H1 (cell line): ENCODE measurements at regions not wholly inside any gene's neighbourhood (a gene's known extent, or its start where the extent isn't known, plus 50 kb on each side); places are given as distances from the start of the nearest gene placed in this dataset.

Source experiments
- CTCF ChIA-PET: fragments of 300-600 bp; sonication (Branson Sonifier 250); formaldehyde crosslinking; loops from one replicate; lab custom pipeline; 2021; ENCODE audit not compliant: partially characterized antibody; lab: Charles Lee
- POLR2A ChIA-PET: fragments of 300-600 bp; sonication (Branson Sonifier 250); formaldehyde crosslinking; loops from one replicate; lab custom pipeline; 2021; ENCODE audit warnings: inconsistent platforms; ENCODE audit not compliant: partially characterized antibody; lab: Charles Lee
- DNase-seq, 2 experiments: peaks; one replicate each; pipeline versions ENCODE4 v3.0.0 to v3.0.0-alpha.2; 2010 to 2022; ENCODE audit warnings: low spot score in 2 of 2, low read depth in 1 of 2, mixed read lengths in 1 of 2
- FAIRE-seq: peaks from 2 replicates; lab custom pipeline; 2011; peaks lifted over from hg19 to GRCh38; lab: Jason Lieb, UNC
- H2AFZ ChIP-seq: 2 replicates; pipeline ENCODE4 v1.8.1; 2012; ENCODE audit warnings: low read length, inconsistent platforms
- H2AK5ac ChIP-seq: 2 replicates; pipeline ENCODE4 v1.6.1; 2013; ENCODE audit warnings: low read depth, low read length
- H2BK120ac ChIP-seq: replicated peaks from 2 replicates; pipeline ENCODE3; 2013; ENCODE audit warnings: low read depth, low read length, inconsistent platforms
- H2BK12ac ChIP-seq: 2 replicates; pipeline ENCODE4 v1.6.1; 2013; ENCODE audit warnings: low read depth, low read length
- H2BK15ac ChIP-seq: 2 replicates; pipeline ENCODE4 v1.6.1; 2013; ENCODE audit warnings: low read length
- H2BK20ac ChIP-seq: 2 replicates; pipeline ENCODE4 v1.6.1; 2013; ENCODE audit warnings: low read length
- H2BK5ac ChIP-seq: 2 replicates; pipeline ENCODE4 v1.6.1; 2013; ENCODE audit warnings: low read depth, low read length
- H3K14ac ChIP-seq: 2 replicates; pipeline ENCODE4 v1.6.1; 2013; ENCODE audit warnings: inconsistent platforms; ENCODE audit not compliant: insufficient read length
- H3K18ac ChIP-seq: 2 replicates; pipeline ENCODE4 v1.6.1; 2013; ENCODE audit warnings: low read length; ENCODE audit errors: extremely low read depth
- H3K23ac ChIP-seq: 2 replicates; pipeline ENCODE4 v1.6.1; 2013; ENCODE audit warnings: inconsistent platforms; ENCODE audit not compliant: insufficient read length
- H3K23me2 ChIP-seq: 2 replicates; pipeline ENCODE4 v1.6.1; 2013; ENCODE audit warnings: low read depth, low read length
- H3K27ac ChIP-seq: 2 replicates; pipeline ENCODE4 v1.6.1; 2011; ENCODE audit warnings: low read depth, low read length, inconsistent platforms
- H3K27me3 ChIP-seq, 4 experiments: replicated peaks in 1 of 4; 1 replicate in 1 of 4; 2 replicates in 3 of 4; pipeline versions ENCODE4 v1.6.1 to v1.8.1; 2011 to 2013; ENCODE audit warnings: low read length in 3 of 4, mild to moderate bottlenecking in 3 of 4, inconsistent platforms in 2 of 4, mixed read lengths in 2 of 4, moderate library complexity in 1 of 4; ENCODE audit not compliant: control insufficient read depth in 3 of 4, insufficient read depth in 3 of 4; ENCODE audit errors: extremely low read depth in 1 of 4
- H3K36me3 ChIP-seq, 4 experiments: 2 replicates each; pipeline versions ENCODE4 v1.6.1 to v1.8.1; 2011 to 2013; ENCODE audit warnings: mild to moderate bottlenecking in 4 of 4, low read length in 3 of 4, moderate library complexity in 2 of 4, control low read depth in 1 of 4, inconsistent platforms in 1 of 4; ENCODE audit not compliant: insufficient read depth in 4 of 4, control insufficient read depth in 2 of 4
- H3K4ac ChIP-seq: replicated peaks from 2 replicates; pipeline ENCODE3; 2013; ENCODE audit warnings: low read length, low read depth, mixed read lengths, inconsistent platforms; ENCODE audit not compliant: insufficient read length
- H3K4me1 ChIP-seq, 4 experiments: replicated peaks in 1 of 4; 1 replicate in 1 of 4; 2 replicates in 3 of 4; pipeline versions ENCODE4 v1.6.1 to v1.8.1; 2011 to 2013; ENCODE audit warnings: low read length in 3 of 4, inconsistent platforms in 2 of 4, mixed read lengths in 1 of 4; ENCODE audit not compliant: insufficient read depth in 4 of 4, control insufficient read depth in 3 of 4
- H3K4me2 ChIP-seq, 2 experiments: 2 replicates each; pipeline versions ENCODE4 v1.6.1 to v1.8.1; 2011 to 2013; ENCODE audit warnings: low read depth in 2 of 2, low read length in 2 of 2, control low read depth in 1 of 2, inconsistent platforms in 1 of 2, mild to moderate bottlenecking in 1 of 2; ENCODE audit not compliant: insufficient read depth in 1 of 2
- H3K4me3 ChIP-seq, 4 experiments: fragments of 200-600, 300-600 bp in 1 of 4; sonication (generic), shearing (Covaris generic), sonication (Bioruptor Twin) in 1 of 4; 2 replicates each; pipeline versions ENCODE4 v1.5.1 to v1.8.1; 2011 to 2016; ENCODE audit warnings: low read length in 4 of 4, low read depth in 3 of 4, control low read depth in 2 of 4, inconsistent platforms in 2 of 4, mild to moderate bottlenecking in 2 of 4, mixed read lengths in 1 of 4, moderate library complexity in 1 of 4; ENCODE audit not compliant: insufficient read depth in 2 of 4; ENCODE audit errors: extremely low read depth in 1 of 4
- H3K56ac ChIP-seq: replicated peaks from 2 replicates; pipeline ENCODE3; 2013; ENCODE audit warnings: low read depth, mild to moderate bottlenecking, mixed read lengths, low read length, inconsistent platforms; ENCODE audit not compliant: insufficient read length
- H3K79me1 ChIP-seq: 2 replicates; pipeline ENCODE4 v1.6.1; 2013; ENCODE audit warnings: low read depth, low read length, control low read depth
- H3K79me2 ChIP-seq, 2 experiments: 2 replicates each; pipeline versions ENCODE4 v1.6.1 to v1.8.1; 2012 to 2013; ENCODE audit warnings: low read length in 2 of 2, mild to moderate bottlenecking in 2 of 2, inconsistent platforms in 1 of 2; ENCODE audit not compliant: insufficient read depth in 2 of 2, control insufficient read depth in 1 of 2
- H3K9ac ChIP-seq, 4 experiments: replicated peaks in 1 of 4; 1 replicate in 1 of 4; 2 replicates in 3 of 4; pipeline versions ENCODE4 v1.6.1 to v1.8.1; 2011 to 2013; ENCODE audit warnings: low read depth in 3 of 4, low read length in 3 of 4, control low read depth in 2 of 4, mild to moderate bottlenecking in 2 of 4, moderate library complexity in 2 of 4, inconsistent platforms in 1 of 4; ENCODE audit errors: extremely low read depth in 1 of 4
- H3K9me3 ChIP-seq, 2 experiments: 2 replicates each; pipeline versions ENCODE4 v1.6.1 to v1.8.1; 2012 to 2013; ENCODE audit warnings: mild to moderate bottlenecking in 2 of 2, moderate library complexity in 2 of 2, control low read depth in 1 of 2, inconsistent platforms in 1 of 2, low read depth in 1 of 2, low read length in 1 of 2, mixed read lengths in 1 of 2; ENCODE audit not compliant: insufficient read depth in 2 of 2
- H4K20me1 ChIP-seq, 2 experiments: replicated peaks in 1 of 2; 2 replicates each; pipeline versions ENCODE3 to v1.8.1; 2011 to 2013; ENCODE audit warnings: inconsistent platforms in 2 of 2, low read length in 2 of 2, mild to moderate bottlenecking in 1 of 2; ENCODE audit not compliant: insufficient read depth in 2 of 2, control insufficient read depth in 1 of 2
- H4K5ac ChIP-seq: 2 replicates; pipeline ENCODE4 v1.6.1; 2013; ENCODE audit warnings: low read length, low read depth, mixed read lengths, inconsistent platforms; ENCODE audit not compliant: insufficient read length
- H4K8ac ChIP-seq: 2 replicates; pipeline ENCODE4 v1.8.0; 2013; ENCODE audit warnings: mild to moderate bottlenecking, moderate library complexity, low read length, inconsistent platforms; ENCODE audit not compliant: insufficient read depth; ENCODE audit errors: extremely low read depth
- H4K91ac ChIP-seq: replicated peaks from 2 replicates; pipeline ENCODE3; 2013; ENCODE audit warnings: low read length, mixed read lengths, inconsistent platforms; ENCODE audit not compliant: insufficient read length
- ASH2L ChIP-seq: fragments of 200-600, 300-600 bp; sonication (generic); IDR thresholded peaks from one replicate; pipeline ENCODE4 v1.7.1; 2017; ENCODE audit warnings: low read length
- ATF2 ChIP-seq: IDR thresholded peaks from 2 replicates; pipeline ENCODE4 v1.6.1; 2012; ENCODE audit warnings: low read length, inconsistent platforms
- BCL11A ChIP-seq, 2 experiments: IDR thresholded peaks; one replicate each; pipeline ENCODE4 v1.6.1; 2011; ENCODE audit warnings: low read depth in 2 of 2, low read length in 2 of 2, mild to moderate bottlenecking in 2 of 2
- FOSL1 ChIP-seq: IDR thresholded peaks from 2 replicates; pipeline ENCODE4 v1.6.1; 2011; ENCODE audit warnings: mild to moderate bottlenecking, low read depth, low read length, moderate library complexity; ENCODE audit not compliant: insufficient read depth
- NRF1 ChIP-seq: IDR thresholded peaks from 2 replicates; pipeline ENCODE4 v1.6.1; 2011; ENCODE audit warnings: mild to moderate bottlenecking, low read depth, low read length, improper control_type of control experiment
- POU5F1 ChIP-seq: IDR thresholded peaks from 2 replicates; pipeline ENCODE4 v1.6.1; 2011; ENCODE audit warnings: low read depth, mild to moderate bottlenecking, low read length, moderate library complexity
- RBBP5 ChIP-seq: IDR thresholded peaks from 2 replicates; pipeline ENCODE4 v1.7.1; 2012; ENCODE audit warnings: low read depth, mild to moderate bottlenecking, inconsistent platforms, low read length, moderate library complexity, borderline replicate concordance
- WGBS, 2 experiments: shearing (Covaris generic) in 1 of 2; methylation state at CpG; one replicate each; pipeline versions ENCODE4 v1.1.6 to v1.1.7; 2013 to 2015; ENCODE audit warnings: low lambda C conversion rate in 2 of 2, mixed read lengths in 2 of 2, inconsistent platforms in 1 of 2, low coverage in 1 of 2, missing lambda C conversion rate in 1 of 2; ENCODE audit not compliant: insufficient replicate concordance in 2 of 2, insufficient coverage in 1 of 2, insufficient read length in 1 of 2; ENCODE audit errors: extremely low coverage in 1 of 2, missing lambda C conversion rate in 1 of 2; 5-methylcytosine and 5-hydroxymethylcytosine counted together

DNA sequence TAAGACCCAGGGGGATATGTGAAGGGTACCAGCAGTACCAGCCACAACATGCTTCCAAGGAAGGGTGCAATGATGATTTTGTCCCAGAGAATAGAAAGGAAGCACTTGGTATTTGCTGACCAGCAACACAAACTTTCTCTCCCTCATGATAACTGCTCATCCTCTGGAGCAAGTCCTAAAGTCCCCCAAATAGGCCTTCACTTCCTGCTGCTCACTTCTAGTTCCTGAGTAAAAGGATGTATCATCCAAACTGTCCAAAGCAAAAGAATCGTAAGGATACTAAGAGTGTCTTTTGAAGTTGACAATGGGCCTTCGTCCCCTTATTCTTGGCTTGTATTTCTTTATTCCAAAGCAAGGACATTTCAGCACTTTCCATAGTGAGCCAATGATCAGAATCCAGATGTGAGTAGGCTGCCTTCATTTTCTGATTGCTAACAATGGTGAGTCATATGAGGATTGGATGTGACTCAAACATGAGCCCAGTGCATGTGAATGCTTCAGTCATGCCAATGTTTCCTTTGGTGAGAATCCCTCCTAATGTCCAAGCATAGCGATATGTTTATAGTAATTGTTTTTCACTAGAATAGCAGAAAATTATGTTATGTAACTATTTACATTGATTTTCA, 243.4 kb upstream of the POU2AF2 start:
- no peak overlapping the region for H3K56ac ChIP-seq
- no peak overlapping the region for H2BK12ac ChIP-seq
- no peaks in the 10 kb centered on the region for H3K79me1 ChIP-seq
- H2BK5ac ChIP-seq, result no peak overlapping the region
- no peak overlapping the region for H3K4me2 ChIP-seq
- no peak overlapping the region for H2BK20ac ChIP-seq
- H3K14ac ChIP-seq, result no peak overlapping the region
- no peak overlapping the region for H4K91ac ChIP-seq
- FAIRE-seq (no peak), DNase-seq (no peak)
- 100% methylated on average over 3 of the region's 3 CpGs; no CpG with 5 or more reads in 1 of the 2 experiments for WGBS, 2 experiments
- H4K20me1 ChIP-seq, result no peaks in the 10 kb centered on the region
- no peak overlapping the region for H3K4me3 ChIP-seq
- H3K23ac ChIP-seq, result no peak overlapping the region
- H4K8ac ChIP-seq, result no peak overlapping the region
- H3K9me3 ChIP-seq, result no peaks in the 10 kb centered on the region
- H2AFZ ChIP-seq, result no peak overlapping the region
- no peak overlapping the region for H3K18ac ChIP-seq
- no peak overlapping the region for H3K27ac ChIP-seq
- no peak overlapping the region for H2AK5ac ChIP-seq
- CTCF ChIA-PET, result interaction anchor here (0.5 kb wide), 1 partner anchor 345 kb away, joined by 3 read pairs; no protein-coding TSS in a partner anchor
- POLR2A ChIA-PET, result no interaction called here
- H3K4me1 ChIP-seq, result peaks cover 0 to 11% (median 6%) of the 10 kb centered on the region in 4 experiments; a peak in 3 of 7 replicates
- H2BK15ac ChIP-seq, result no peak overlapping the region
- H2BK120ac ChIP-seq, result no peak overlapping the region
- no peaks in the 10 kb centered on the region for H3K36me3 ChIP-seq
- H3K23me2 ChIP-seq, result no peaks in the 10 kb centered on the region; the same call in 1 of the 2 replicates
- no peak overlapping the region for H3K9ac ChIP-seq
- no peak overlapping the region for H4K5ac ChIP-seq
- H3K27me3 ChIP-seq, result no peaks in the 10 kb centered on the region
- no peaks in the 10 kb centered on the region for H3K79me2 ChIP-seq
- H3K4ac ChIP-seq, result no peak overlapping the region
- TF ChIP-seq BCL11A (IDR thresholded peaks at IDR 0.05; ENCODE audit: low read depth in 2 of 2, low read length in 2 of 2) (no peak), ASH2L (no peak), FOSL1 (no peak), RBBP5 (no peak), POU5F1 (no peak), NRF1 (no peak), ATF2 (no peak)
